Endodermal cell (in vitro differentiated cells): ENCODE measurements at regions not wholly inside any gene's neighbourhood (a gene's known extent, or its start where the extent isn't known, plus 50 kb on each side); places are given as distances from the start of the nearest gene placed in this dataset.

Source experiments
- DNase-seq: peaks from one replicate; pipeline ENCODE4 v3.0.0-alpha.2; 2017
- H3K27ac ChIP-seq: 2 replicates; pipeline ENCODE4 v1.5.1; 2013; ENCODE audit warnings: mild to moderate bottlenecking, low read depth, low read length, moderate library complexity
- H3K27me3 ChIP-seq: 2 replicates; pipeline ENCODE4 v1.6.1; 2013; ENCODE audit warnings: mild to moderate bottlenecking, low read length, moderate library complexity; ENCODE audit not compliant: insufficient read depth, control insufficient read depth, poor library complexity, severe bottlenecking
- H3K36me3 ChIP-seq: 2 replicates; pipeline ENCODE4 v1.7.0; 2013; ENCODE audit warnings: mild to moderate bottlenecking, low read length, moderate library complexity; ENCODE audit not compliant: control insufficient read depth, insufficient read depth
- H3K4me1 ChIP-seq: one replicate; pipeline ENCODE4 v1.7.0; 2013; ENCODE audit warnings: low read length; ENCODE audit not compliant: control insufficient read depth, insufficient read depth
- H3K4me3 ChIP-seq: 2 replicates; pipeline ENCODE4 v1.5.1; 2013; ENCODE audit warnings: mild to moderate bottlenecking, low read length, moderate library complexity
- H3K9ac ChIP-seq: 2 replicates; pipeline ENCODE4 v1.6.1; 2013; ENCODE audit warnings: mild to moderate bottlenecking, low read length, moderate library complexity; ENCODE audit not compliant: poor library complexity, severe bottlenecking; ENCODE audit errors: extremely low read depth
- H3K9me3 ChIP-seq: 2 replicates; pipeline ENCODE4 v1.6.1; 2013; ENCODE audit warnings: mild to moderate bottlenecking, low read length, moderate library complexity; ENCODE audit not compliant: control insufficient read depth
- H3K27ac Mint-ChIP-seq: 2 replicates; pipeline ENCODE4 v1.8.0; 2020; ENCODE audit warnings: mixed read lengths
- H3K27me3 Mint-ChIP-seq: 2 replicates; pipeline ENCODE4 v1.8.0; 2021; ENCODE audit warnings: mild to moderate bottlenecking, mixed read lengths; ENCODE audit not compliant: insufficient read depth
- H3K36me3 Mint-ChIP-seq: 2 replicates; pipeline ENCODE4 v1.8.0; 2020; ENCODE audit warnings: low read depth, mixed read lengths
- H3K4me1 Mint-ChIP-seq: 2 replicates; pipeline ENCODE4 v1.8.0; 2020; ENCODE audit warnings: mixed read lengths
- H3K4me3 Mint-ChIP-seq: 2 replicates; pipeline ENCODE4 v1.8.0; 2020; ENCODE audit warnings: mild to moderate bottlenecking, moderate library complexity, mixed read lengths
- H3K9me3 Mint-ChIP-seq: 2 replicates; pipeline ENCODE4 v1.8.0; 2020; ENCODE audit warnings: mild to moderate bottlenecking, mixed read lengths
- WGBS, 2 experiments: methylation state at CpG; one replicate each; pipeline versions ENCODE4 v1.1.5 to v1.1.7; 2013; ENCODE audit warnings: missing lambda C conversion rate in 2 of 2, mixed read lengths in 1 of 2; ENCODE audit not compliant: insufficient coverage in 1 of 2, insufficient read length in 1 of 2; 5-methylcytosine and 5-hydroxymethylcytosine counted together
- TF ChIP-seq, protein P1 (sequence below): fragments of 200-600 bp; sonication (generic); conservative IDR thresholded peaks from 2 replicates; pipeline ENCODE4 v1.5.0; 2021; ENCODE audit warnings: antibody characterized with exemption, mild to moderate bottlenecking

- Mint-ChIP-seq H3K4me1 (peaks cover 2% of the 10 kb centered on the region), H3K27me3 (peaks cover 91% of the 10 kb centered on the region), H3K9me3 (no peaks in the 10 kb centered on the region), H3K4me3 (no peak overlapping the region), H3K36me3 (no peaks in the 10 kb centered on the region), H3K27ac (no peak overlapping the region)
- no peak overlapping the region for H3K4me3 ChIP-seq
- peak overlapping the region; percentile 82 for H3K27ac ChIP-seq
- H3K9me3 ChIP-seq: no peaks in the 10 kb centered on the region
- no peak overlapping the region for H3K9ac ChIP-seq
- H3K36me3 ChIP-seq: no peaks in the 10 kb centered on the region
- H3K4me1 ChIP-seq: peaks cover 3% of the 10 kb centered on the region
- no peak for DNase-seq
- peaks cover 94% of the 10 kb centered on the region for H3K27me3 ChIP-seq
- 97 to 100% methylated on average over 1 to 2 of the region's 2 CpGs for WGBS, 2 experiments
- TF ChIP-seq, protein P1, sequence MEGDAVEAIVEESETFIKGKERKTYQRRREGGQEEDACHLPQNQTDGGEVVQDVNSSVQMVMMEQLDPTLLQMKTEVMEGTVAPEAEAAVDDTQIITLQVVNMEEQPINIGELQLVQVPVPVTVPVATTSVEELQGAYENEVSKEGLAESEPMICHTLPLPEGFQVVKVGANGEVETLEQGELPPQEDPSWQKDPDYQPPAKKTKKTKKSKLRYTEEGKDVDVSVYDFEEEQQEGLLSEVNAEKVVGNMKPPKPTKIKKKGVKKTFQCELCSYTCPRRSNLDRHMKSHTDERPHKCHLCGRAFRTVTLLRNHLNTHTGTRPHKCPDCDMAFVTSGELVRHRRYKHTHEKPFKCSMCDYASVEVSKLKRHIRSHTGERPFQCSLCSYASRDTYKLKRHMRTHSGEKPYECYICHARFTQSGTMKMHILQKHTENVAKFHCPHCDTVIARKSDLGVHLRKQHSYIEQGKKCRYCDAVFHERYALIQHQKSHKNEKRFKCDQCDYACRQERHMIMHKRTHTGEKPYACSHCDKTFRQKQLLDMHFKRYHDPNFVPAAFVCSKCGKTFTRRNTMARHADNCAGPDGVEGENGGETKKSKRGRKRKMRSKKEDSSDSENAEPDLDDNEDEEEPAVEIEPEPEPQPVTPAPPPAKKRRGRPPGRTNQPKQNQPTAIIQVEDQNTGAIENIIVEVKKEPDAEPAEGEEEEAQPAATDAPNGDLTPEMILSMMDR: no peak
These were observed 182.7 kb upstream of the HNRNPA3 start for GRCh38 chr2:177029901-177030300.

DNA sequence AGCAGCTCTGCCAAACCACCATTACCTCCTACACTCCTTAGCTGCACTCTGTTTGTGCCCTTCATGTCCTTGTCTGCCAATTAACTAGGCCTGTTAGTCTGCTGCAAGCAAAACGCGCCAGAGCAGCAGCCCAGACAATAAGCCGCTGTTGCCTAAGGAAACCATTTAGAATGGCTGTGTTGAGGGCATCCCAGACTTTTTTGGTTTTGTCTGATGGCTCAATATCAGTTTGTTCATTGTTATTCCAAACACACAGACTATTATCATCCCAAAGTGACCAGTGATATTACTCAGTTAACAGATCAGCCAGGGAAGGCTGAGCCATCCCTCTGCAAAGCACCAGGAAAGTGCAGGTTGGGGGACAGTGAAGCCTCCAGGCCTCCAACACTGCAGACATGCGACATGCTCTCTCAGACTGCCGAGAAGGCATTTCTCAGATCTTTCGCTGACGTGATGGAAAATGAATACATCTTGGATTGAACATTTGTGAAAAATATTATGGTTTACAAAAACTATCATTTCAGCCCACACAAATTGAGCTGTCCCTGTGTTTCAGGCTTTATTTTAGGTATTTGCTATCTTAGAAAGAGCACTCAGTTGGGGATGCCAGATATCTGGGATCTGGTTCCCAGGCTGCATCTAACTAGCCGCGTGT lies 182.0 kb upstream of the HNRNPA3 start:
- Mint-ChIP-seq H3K36me3 (no peaks in the 10 kb centered on the region), H3K9me3 (no peaks in the 10 kb centered on the region), H3K27me3 (peaks cover 90% of the 10 kb centered on the region), H3K4me3 (no peak overlapping the region), H3K27ac (no peak overlapping the region), H3K4me1 (no peaks in the 10 kb centered on the region)
- WGBS, 2 experiments: 92% methylated on average over 4 to 9 of the region's 9 CpGs
- Histone ChIP-seq H3K4me1 (no peaks in the 10 kb centered on the region), H3K27me3 (peaks cover 94% of the 10 kb centered on the region), H3K4me3 (no peak overlapping the region), H3K9me3 (no peaks in the 10 kb centered on the region), H3K27ac (peak overlapping the region; percentile 82), H3K36me3 (no peaks in the 10 kb centered on the region), H3K9ac (no peak overlapping the region)
- DNase-seq: no peak
- TF ChIP-seq, protein P1: no peak

- Mint-ChIP-seq H3K9me3 (no peaks in the 10 kb centered on the region), H3K4me1 (no peaks in the 10 kb centered on the region), H3K4me3 (no peak overlapping the region), H3K36me3 (no peaks in the 10 kb centered on the region), H3K27me3 (peaks cover 90% of the 10 kb centered on the region), H3K27ac (no peak overlapping the region)
- Histone ChIP-seq H3K4me1 (no peaks in the 10 kb centered on the region), H3K9me3 (no peaks in the 10 kb centered on the region), H3K4me3 (no peak overlapping the region), H3K9ac (no peak overlapping the region), H3K36me3 (no peaks in the 10 kb centered on the region), H3K27ac (no peak overlapping the region), H3K27me3 (peaks cover 94% of the 10 kb centered on the region)
- WGBS, 2 experiments: 38 to 82% methylated on average over 1 to 3 of the region's 3 CpGs
- TF ChIP-seq, protein P1: no peak
- no peak for DNase-seq
These were observed 181.0 kb upstream of the HNRNPA3 start for GRCh38 chr2:177031438-177032180.
